AG09319 (cell line): ENCODE measurements at regions not wholly inside any gene's neighbourhood (a gene's known extent, or its start where the extent isn't known, plus 50 kb on each side); places are given as distances from the start of the nearest gene placed in this dataset.

Source experiments
- DNase-seq: peaks from one replicate; pipeline ENCODE4 v3.0.0-alpha.2; 2010; ENCODE audit warnings: low read depth; ENCODE audit errors: extremely low read depth
- TF ChIP-seq, protein P1 (sequence below): IDR thresholded peaks from 2 replicates; pipeline ENCODE4 v1.5.1; 2011; ENCODE audit warnings: low read depth, mild to moderate bottlenecking, inconsistent platforms, low read length, moderate library complexity

DNA sequence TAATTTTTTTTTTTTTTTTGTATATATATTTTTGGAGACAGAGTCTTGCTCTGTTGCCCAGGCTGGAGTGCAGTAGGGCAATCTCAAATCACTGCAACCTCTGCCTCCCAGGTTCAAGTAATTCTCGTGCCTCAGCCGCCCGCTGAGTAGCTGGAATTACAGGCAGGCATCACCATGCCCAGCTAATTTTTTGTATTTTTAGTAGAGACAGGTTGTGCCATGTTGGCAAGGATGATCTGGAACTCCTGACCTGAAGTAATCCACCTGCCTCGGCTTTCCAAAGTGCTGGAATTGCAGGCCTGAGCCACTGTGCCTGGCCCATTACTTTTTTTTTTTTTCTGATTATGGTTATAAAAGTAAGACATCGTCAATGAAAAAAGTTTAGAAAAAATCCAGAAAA is 84.0 kb upstream of the LMNB1 start:
- TF ChIP-seq, protein P1, sequence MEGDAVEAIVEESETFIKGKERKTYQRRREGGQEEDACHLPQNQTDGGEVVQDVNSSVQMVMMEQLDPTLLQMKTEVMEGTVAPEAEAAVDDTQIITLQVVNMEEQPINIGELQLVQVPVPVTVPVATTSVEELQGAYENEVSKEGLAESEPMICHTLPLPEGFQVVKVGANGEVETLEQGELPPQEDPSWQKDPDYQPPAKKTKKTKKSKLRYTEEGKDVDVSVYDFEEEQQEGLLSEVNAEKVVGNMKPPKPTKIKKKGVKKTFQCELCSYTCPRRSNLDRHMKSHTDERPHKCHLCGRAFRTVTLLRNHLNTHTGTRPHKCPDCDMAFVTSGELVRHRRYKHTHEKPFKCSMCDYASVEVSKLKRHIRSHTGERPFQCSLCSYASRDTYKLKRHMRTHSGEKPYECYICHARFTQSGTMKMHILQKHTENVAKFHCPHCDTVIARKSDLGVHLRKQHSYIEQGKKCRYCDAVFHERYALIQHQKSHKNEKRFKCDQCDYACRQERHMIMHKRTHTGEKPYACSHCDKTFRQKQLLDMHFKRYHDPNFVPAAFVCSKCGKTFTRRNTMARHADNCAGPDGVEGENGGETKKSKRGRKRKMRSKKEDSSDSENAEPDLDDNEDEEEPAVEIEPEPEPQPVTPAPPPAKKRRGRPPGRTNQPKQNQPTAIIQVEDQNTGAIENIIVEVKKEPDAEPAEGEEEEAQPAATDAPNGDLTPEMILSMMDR, result no peak
- no peak for DNase-seq

DNA sequence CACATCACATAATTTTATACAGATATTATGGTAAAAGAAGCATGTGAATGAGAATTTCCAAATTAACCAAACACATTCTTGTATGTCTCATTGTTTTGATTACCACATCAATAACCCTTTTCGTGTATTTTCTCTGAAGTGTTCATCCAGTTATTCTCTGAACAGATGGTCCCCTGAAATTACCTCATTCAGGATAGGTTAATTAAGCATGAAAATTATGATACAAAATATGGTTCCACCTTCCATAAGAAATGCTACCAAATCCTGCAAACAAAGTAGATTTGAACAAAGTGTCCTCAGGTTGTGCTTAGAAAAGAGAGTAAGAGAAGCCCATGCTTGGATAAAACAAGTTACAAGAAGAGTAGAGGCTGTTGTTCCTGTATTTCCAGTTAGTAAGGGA is 83.1 kb upstream of the LMNB1 start:
- TF ChIP-seq, protein P1, result no peak
- no peak for DNase-seq

DNA sequence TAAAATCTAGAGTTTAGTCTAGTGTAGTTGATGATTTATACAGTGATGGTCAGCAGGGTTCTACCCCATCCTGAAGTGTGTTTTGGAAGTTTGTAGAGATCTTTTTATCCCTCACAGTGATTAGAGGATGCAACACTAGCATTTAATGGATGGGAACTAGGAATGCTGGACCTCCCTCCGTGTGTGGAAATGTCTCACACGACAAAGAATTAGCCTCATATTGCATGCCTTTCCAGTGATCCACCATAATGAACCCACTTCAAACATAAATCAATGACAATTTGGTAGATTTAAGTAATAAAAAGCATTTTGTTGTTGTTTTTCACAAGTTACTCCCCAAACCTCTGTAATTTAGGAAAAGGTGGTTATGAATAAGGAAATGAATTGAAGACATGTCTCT is 82.5 kb upstream of the LMNB1 start:
- DNase-seq, result no peak
- TF ChIP-seq, protein P1, result no peak

DNA sequence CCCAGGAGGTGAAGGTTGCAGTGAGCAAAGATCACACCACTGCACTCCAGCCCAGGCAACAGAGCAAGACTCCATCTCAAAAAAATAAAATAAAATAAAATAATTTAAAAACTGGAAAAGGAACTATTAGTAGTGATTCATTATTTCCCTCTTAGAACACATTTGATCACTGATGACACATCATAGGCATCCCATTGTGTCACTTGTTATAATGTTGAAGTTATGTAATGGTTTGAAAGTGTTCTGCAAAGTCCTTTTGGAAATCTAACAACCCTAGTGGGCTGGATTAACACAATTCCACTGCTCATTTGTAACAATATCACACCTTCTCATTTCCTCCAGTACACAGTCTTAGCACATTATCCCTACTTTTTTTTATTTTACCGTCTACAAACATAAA is 81.8 kb upstream of the LMNB1 start:
- TF ChIP-seq, protein P1, result no peak
- DNase-seq, result no peak

DNA sequence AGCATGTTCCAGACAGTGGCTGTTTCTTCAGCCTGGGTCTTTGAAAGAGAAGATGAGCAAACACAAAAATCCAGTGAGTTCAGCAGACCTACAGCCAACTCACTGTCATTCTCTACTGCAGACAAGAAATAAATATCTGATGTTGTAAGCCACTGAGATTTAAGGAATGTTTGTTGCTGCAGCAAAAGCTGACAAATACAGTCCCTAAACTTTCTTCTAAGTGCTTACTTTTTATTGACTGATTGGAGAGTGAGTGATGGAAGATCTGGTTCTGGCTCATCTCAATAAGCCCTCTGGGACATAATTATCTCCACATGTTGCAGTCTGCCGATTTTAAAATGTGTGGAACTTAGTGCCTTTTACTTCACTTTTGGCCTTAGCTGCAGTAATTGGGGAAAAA is 69.9 kb upstream of the LMNB1 start:
- no peak for DNase-seq
- TF ChIP-seq, protein P1, result no peak

DNA sequence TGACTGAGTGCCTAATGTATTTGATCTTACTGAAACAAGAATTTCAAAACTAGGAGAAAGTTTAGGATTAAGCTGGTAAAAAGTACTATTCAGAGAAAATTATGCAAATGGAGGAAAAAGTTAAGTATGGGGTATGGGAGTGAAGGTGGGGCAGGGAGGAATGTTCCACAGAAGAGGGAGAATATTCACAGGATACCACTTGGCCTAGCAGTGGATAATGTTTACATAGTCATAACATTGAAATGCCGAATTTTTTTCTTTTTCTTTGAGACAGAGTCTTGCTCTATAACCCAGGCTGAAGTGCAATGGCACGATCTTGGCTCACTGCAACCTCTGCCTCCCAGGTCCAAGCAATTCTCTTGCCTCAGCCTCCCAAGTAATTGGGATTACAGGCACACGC is 61.2 kb upstream of the LMNB1 start:
- TF ChIP-seq, protein P1, result no peak
- DNase-seq, result no peak

DNA sequence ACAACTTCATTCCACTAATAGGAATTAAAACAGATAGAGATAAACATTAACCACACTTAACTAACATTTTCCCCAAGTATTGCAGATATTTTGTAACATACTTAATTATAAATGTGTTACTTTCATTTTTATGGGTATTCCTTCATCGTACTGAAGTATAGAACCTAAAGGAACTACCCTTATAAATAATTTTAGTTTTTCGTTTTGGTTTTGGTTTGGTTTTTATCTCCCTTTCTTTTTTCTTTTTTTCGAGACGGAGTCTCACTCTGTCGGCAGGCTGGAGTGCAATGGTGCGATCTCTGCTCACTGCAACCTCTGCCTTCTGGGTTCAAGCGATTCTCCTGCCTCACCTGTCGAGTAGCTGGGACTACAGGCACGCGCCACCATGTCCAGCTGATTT is 60.1 kb upstream of the LMNB1 start:
- no peak for DNase-seq
- TF ChIP-seq, protein P1, result no peak
